ENCODE measurements at regions not wholly inside any gene's neighbourhood (a gene's known extent, or its start where the extent isn't known, plus 50 kb on each side); places are given as distances from the start of the nearest gene placed in this dataset.

GRCh38 chr13:74329962-74330361 lies 195.8 kb upstream of the KLF12 start:
- Histone ChIP-seq H3K9me3 (no peaks in the 10 kb centered on the region), H3K4me3 (ENCODE audit: low read depth in 2 of 2, low read length in 1 of 2) (no peak overlapping the region), H3K4me1 (ENCODE audit: control insufficient read depth in 1 of 2, insufficient read depth in 2 of 2, low read depth in 1 of 2, low read length in 1 of 2) (peaks cover 0 to 4% of the 10 kb centered on the region in 2 experiments; a peak in 2 of 4 replicates), H3K9ac (no peak overlapping the region), H3K4me2 (no peak overlapping the region), H3K27me3 (ENCODE audit: insufficient read depth) (no peaks in the 10 kb centered on the region), H4K20me1 (ENCODE audit: insufficient read depth) (no peaks in the 10 kb centered on the region), H3K9me2 (no peaks in the 10 kb centered on the region), H3K36me3 (replicated peaks in 1 of 2; ENCODE audit: control insufficient read depth in 1 of 2, insufficient read depth in 2 of 2, low read length in 1 of 2) (no peaks in the 10 kb centered on the region), H2AFZ (ENCODE audit: low read depth) (no peak overlapping the region), H3K27ac (ENCODE audit: low read depth in 2 of 2, low read length in 1 of 2) (no peak overlapping the region), H3F3A (replicated peaks; ENCODE audit: insufficient read depth) (peaks cover 3% of the 10 kb centered on the region), H3K79me2 (ENCODE audit: insufficient read depth) (no peaks in the 10 kb centered on the region)
- no peak for DNase-seq
- 66% methylated on average over 4 of the region's 4 CpGs for WGBS (ENCODE audit: low lambda C conversion rate)
- no peak for TF ChIP-seq FOXM1 (IDR thresholded peaks at IDR 0.05; ENCODE audit: low read depth)
- TF ChIP-seq USF2 (IDR thresholded peaks at IDR 0.05; ENCODE audit: borderline replicate concordance, low read depth, low read length), result no peak
- TF ChIP-seq MEF2A (IDR thresholded peaks at IDR 0.05; ENCODE audit: borderline replicate concordance, low read depth), result no peak
- TF ChIP-seq MXI1 (IDR thresholded peaks at IDR 0.05; ENCODE audit: low read depth, low read length), result no peak
- no peak for TF ChIP-seq REST (IDR thresholded peaks at IDR 0.05; ENCODE audit: low read depth, low read length)
- no peak for TF ChIP-seq RFX5 (IDR thresholded peaks at IDR 0.05; ENCODE audit: low read length)
- no peak for TF ChIP-seq CHD2 (IDR thresholded peaks at IDR 0.05; ENCODE audit: low read length, partially characterized antibody)
- TF ChIP-seq TAF1 (IDR thresholded peaks at IDR 0.05; ENCODE audit: borderline replicate concordance, low read depth, low read length), result no peak
- no peak for TF ChIP-seq NRF1 (IDR thresholded peaks at IDR 0.05; ENCODE audit: low read depth, low read length)
- ChIA-PET POLR2A (no interaction called here), CTCF (interaction anchor here (1.7 kb wide), 1 partner anchor 12 kb away, joined by 5 read pairs; no protein-coding TSS in a partner anchor)

GRCh38 chr13:74325106-74325505 lies 190.9 kb upstream of the KLF12 start:
- Histone ChIP-seq H3F3A (replicated peaks; ENCODE audit: insufficient read depth) (peaks cover 9% of the 10 kb centered on the region), H3K27me3 (ENCODE audit: insufficient read depth) (no peaks in the 10 kb centered on the region), H3K4me3 (ENCODE audit: low read depth in 2 of 2, low read length in 1 of 2) (peak overlapping the region in 1 of 2 experiments; percentile 7; a peak in 2 of 4 replicates), H3K9ac (no peak overlapping the region), H3K4me2 (peak overlapping the region; percentile 55), H3K4me1 (ENCODE audit: control insufficient read depth in 1 of 2, insufficient read depth in 2 of 2, low read depth in 1 of 2, low read length in 1 of 2) (peaks cover 0 to 9% of the 10 kb centered on the region in 2 experiments; a peak in 2 of 4 replicates), H3K36me3 (replicated peaks in 1 of 2; ENCODE audit: control insufficient read depth in 1 of 2, insufficient read depth in 2 of 2, low read length in 1 of 2) (no peaks in the 10 kb centered on the region), H3K9me3 (no peaks in the 10 kb centered on the region), H3K27ac (ENCODE audit: low read depth in 2 of 2, low read length in 1 of 2) (peak overlapping the region in 1 of 2 experiments; percentile 98; a peak in 3 of 4 replicates), H4K20me1 (ENCODE audit: insufficient read depth) (no peaks in the 10 kb centered on the region), H2AFZ (ENCODE audit: low read depth) (0 out of 2 replicates have a peak overlapping the region, but pooled peaks have one; percentile 39), H3K9me2 (no peaks in the 10 kb centered on the region), H3K79me2 (ENCODE audit: insufficient read depth) (no peaks in the 10 kb centered on the region)
- POLR2A ChIA-PET, result interaction anchor here (0.7 to 1.0 kb wide), 4 partner anchors 20 to 120 kb away, joined by 3 to 7 read pairs (median 3); no protein-coding TSS in a partner anchor
- 5% methylated on average over 3 of the region's 3 CpGs for WGBS (ENCODE audit: low lambda C conversion rate)
- DNase-seq, result peak; percentile 39
- CTCF ChIA-PET, result interaction anchor here (0.6 to 1.4 kb wide), 4 partner anchors 28 to 895 kb away, joined by 3 to 5 read pairs (median 3); no protein-coding TSS in a partner anchor
- 0 out of 2 replicates have a peak, but pooled peaks have one; percentile 25 for TF ChIP-seq REST (IDR thresholded peaks at IDR 0.05; ENCODE audit: low read depth, low read length)
- TF ChIP-seq RAD21 (IDR thresholded peaks at IDR 0.05; ENCODE audit: low read length), result peak; percentile 32; the same call in 1 of the 2 replicates
- TF ChIP-seq NFIC (IDR thresholded peaks at IDR 0.05; ENCODE audit: borderline replicate concordance), result peak; percentile 65
- TF ChIP-seq SMC3 (IDR thresholded peaks at IDR 0.05; ENCODE audit: low read depth, low read length), result no peak
- TF ChIP-seq MXI1 (IDR thresholded peaks at IDR 0.05; ENCODE audit: low read depth, low read length), result peak; percentile 39; the same call in 1 of the 2 replicates
- 0 out of 2 replicates have a peak, but pooled peaks have one; percentile 4 for TF ChIP-seq GATA2 (CRISPR knock-in tag; IDR thresholded peaks at IDR 0.05)
- peak in 1 of 2 experiments; percentile 57; a peak in 1 of 4 replicates for TF ChIP-seq EP300 (IDR thresholded peaks at IDR 0.05; ENCODE audit: borderline replicate concordance in 1 of 2, low read depth in 1 of 2, low read length in 1 of 2)
- no peak for TF ChIP-seq FOXJ3 (CRISPR knock-in tag; IDR thresholded peaks at IDR 0.05)
- no peak for TF ChIP-seq USF2 (IDR thresholded peaks at IDR 0.05; ENCODE audit: borderline replicate concordance, low read depth, low read length)
- no peak for TF ChIP-seq NRF1 (IDR thresholded peaks at IDR 0.05; ENCODE audit: low read depth, low read length)
- peak; percentile 13; the same call in 1 of the 2 replicates for TF ChIP-seq RCOR1 (IDR thresholded peaks at IDR 0.05; ENCODE audit: low read length)
